Right ventricle myocardium inferior (tissue), 1 donor: ENCODE measurements at regions not wholly inside any gene's neighbourhood (a gene's known extent, or its start where the extent isn't known, plus 50 kb on each side); places are given as distances from the start of the nearest gene placed in this dataset.

ENCODE experiments used
- ATAC-seq: fragments of 200-7000 bp; cut with Tn5 transposase; one replicate; pipeline ENCODE4 v1.9.1; 2020; ENCODE audit warnings: mild to moderate bottlenecking, moderate library complexity
- DNase-seq: peaks from one replicate; pipeline ENCODE4 v3.0.0; 2021; ENCODE audit errors: missing footprints
- intact Hi-C: fragments of 100-400 bp; cut with DNase I; formaldehyde crosslinking; loops from one replicate; pipeline ENCODE4 v1.11.0; 2022
- donor health status: DM: no; HTN: yes; CAD: no; lungs with severe emphysema.

DNA sequence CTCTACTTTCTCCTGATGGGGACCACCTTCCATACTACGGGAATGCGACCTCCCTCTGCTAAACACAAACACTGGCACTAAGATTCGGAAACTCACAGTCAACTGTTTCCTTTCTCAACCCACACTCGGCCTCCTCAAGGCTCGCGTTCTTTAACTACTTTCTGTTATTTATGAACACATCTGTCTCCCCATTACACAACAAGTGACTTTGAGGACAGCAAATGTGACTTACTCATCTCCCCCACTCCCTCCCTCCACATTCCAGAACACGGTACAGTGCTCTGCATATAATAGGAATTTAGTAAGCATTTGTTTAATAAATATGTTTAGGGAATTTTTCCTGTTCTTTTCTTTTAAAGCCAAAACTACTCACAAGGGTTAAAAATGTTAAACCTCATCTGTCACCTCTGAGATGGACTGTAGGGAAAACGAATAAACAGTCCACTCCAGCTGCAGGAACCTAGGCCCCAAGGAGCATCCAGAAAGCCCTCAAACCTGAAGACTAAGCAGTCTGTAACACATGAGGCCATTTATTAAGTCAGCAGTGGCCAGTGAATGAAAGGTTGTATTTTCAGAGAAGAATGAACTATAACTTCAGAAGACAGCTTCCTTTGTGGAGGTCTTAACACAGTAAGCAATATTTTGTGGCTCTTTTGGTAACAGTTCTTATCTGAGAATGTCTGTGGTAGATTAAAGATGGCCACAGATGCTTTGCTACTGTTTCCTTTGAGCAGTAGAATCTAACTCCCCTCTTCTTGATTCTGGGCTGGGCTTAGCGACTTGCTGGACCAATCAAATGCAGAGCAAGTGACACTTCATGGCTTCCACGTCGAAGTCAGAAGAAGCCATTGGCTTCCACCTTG lies 209.6 kb upstream of the DTNBP1 start:
- no peak for DNase-seq
- no peak for ATAC-seq
- intact Hi-C loops: no loop called here

DNA sequence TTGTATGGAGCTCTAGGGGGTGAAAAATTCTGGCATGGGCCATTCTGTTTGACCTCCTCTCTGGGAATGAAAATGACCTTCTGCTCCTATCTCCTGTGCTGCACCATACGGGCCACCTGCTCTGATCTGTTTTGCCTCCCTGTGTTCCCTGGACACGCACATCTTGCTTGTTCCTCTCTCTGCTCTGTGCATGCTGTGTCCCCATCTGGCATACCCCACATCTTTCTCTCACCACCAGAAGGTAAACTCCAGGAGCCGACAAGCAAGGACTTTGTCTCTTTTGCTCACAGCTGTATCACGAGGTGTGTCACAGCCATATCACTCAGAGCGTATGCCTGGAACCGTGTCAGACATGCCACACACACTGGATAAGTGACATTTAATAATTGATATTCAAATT lies 208.4 kb upstream of the DTNBP1 start:
- intact Hi-C loops: no loop called here
- no peak for ATAC-seq
- DNase-seq: no peak

DNA sequence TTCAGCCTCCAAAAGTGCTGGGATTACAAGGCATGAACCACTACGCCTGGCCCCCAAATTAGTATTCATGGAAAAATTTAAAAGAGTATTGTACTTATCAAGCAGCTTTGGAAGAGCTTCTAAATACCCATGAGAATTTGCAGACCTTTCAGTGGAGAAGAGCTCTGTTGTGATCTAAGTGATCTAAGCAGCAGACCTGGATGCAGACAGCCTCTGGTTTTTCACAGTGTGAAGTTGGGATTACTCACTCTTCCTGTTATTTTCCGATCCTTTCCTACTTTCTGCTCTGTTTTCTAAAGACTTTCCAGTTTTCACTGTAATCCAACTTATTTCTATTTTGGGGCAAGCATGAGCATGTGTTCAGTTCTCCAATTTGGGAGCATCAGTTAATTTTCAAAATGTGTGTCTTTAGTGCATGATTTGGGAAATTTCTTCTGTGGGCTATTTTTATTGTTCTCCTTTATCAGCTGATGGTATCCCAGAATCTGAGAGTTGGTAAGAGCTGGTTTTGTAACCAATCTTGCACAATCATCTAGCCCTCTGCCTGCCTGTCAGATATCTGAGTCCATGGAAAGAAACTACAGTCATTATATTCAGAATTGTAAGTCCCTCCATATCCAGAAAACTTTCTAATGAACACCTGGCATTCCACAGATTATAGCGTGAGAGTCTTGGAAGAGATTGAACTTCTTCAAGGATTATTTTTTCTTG lies 207.7 kb upstream of the DTNBP1 start:
- DNase-seq (no peak), ATAC-seq (no peak)
- intact Hi-C loops: no loop called here

GRCh38 chr6:15864708-15865062 lies 201.9 kb upstream of the DTNBP1 start:
- intact Hi-C loops: no loop called here
- ATAC-seq (no peak), DNase-seq (no peak)

DNA sequence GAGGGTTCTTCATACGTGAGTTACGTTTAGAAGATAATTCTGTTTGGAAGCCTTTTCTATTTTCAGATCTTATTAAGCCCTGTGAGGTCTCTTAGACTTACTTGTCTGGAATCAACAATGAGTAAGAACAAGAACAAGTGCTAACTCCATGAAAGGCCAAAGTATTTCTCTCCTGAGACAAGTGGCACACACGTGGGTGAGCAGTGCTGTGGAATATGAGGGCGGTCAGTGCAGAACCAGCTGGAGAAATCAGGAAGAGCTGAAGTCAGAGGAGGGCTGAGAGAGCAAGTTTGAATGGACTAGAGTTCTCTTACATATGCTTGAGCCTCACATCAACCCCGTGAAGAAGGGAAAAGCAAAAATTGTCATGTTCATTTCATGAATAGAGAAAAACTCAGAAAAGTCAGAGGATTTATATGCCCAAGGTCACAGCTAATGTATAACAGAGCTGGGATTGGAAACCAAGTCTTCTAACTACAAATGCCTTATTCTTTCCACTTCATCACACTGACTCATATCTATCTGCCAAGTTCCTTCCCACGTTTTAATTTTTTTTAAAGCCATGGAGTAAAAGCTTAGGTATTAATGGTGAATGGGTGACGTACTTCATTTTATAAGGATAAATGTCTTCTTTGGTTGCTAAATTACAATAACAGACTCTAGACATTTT lies 201.3 kb upstream of the DTNBP1 start:
- DNase-seq (no peak), ATAC-seq (peak; percentile 23)
- intact Hi-C loops: no loop called here

DNA sequence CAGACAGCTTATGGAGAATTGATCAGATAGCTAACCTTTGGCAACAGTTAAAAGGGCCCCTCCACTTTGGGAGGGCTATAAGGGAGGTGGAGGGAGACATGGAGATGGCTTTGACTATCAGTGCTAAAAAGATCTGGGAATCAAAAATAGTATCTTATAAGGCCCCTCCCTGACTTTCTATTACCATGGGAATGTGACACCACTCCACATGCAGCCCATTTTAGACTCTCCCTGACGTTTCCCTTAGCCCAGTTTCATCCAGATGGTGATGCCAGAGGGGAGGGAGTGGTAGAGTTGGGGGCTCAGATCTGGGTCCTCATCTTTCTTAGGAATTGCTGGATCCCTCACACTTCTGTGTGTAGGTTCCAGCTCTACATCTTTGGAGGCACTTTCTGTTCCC lies 200.0 kb upstream of the DTNBP1 start:
- intact Hi-C loops: no loop called here
- no peak for ATAC-seq
- DNase-seq: no peak

DNA sequence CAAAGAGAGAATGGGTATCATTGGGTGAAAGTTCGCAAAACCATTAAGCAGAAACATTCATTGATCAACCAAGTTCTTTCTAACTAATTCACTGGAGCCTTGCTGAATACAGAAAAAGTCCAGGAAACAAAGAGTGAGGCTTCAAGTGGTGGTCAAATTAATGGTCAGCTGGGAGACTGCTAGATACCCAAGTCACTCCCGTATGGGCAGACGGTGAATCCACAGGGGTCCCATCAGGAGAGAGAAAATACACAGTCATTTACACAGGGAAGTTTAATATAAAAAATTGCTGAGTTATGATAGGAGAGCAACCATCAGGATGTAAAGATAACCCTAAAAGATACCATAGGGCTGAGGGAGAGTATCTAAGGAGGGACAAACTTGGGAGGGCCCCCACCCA lies 198.7 kb upstream of the DTNBP1 start:
- DNase-seq (no peak), ATAC-seq (no peak)
- intact Hi-C loops: no loop called here

- DNase-seq (no peak), ATAC-seq (no peak)
- intact Hi-C loops: no loop called here
These were observed 192.2 kb upstream of the DTNBP1 start for GRCh38 chr6:15854826-15855710.

GRCh38 chr6:15854378-15854777 lies 191.6 kb upstream of the DTNBP1 start:
- DNase-seq (no peak), ATAC-seq (no peak)
- intact Hi-C loops: no loop called here

GRCh38 chr6:15853259-15853658 lies 190.4 kb upstream of the DTNBP1 start:
- intact Hi-C loops: no loop called here
- ATAC-seq: no peak
- no peak for DNase-seq

GRCh38 chr6:15852289-15852688 lies 189.5 kb upstream of the DTNBP1 start:
- no peak for DNase-seq
- intact Hi-C loops: no loop called here
- no peak for ATAC-seq

- no peak for DNase-seq
- intact Hi-C loops: no loop called here
- ATAC-seq: no peak
These were observed 186.6 kb upstream of the DTNBP1 start for GRCh38 chr6:15849395-15849794.

- intact Hi-C loops: no loop called here
- ATAC-seq (no peak), DNase-seq (no peak)
These were observed 182.7 kb upstream of the DTNBP1 start for GRCh38 chr6:15845492-15845891.

DNA sequence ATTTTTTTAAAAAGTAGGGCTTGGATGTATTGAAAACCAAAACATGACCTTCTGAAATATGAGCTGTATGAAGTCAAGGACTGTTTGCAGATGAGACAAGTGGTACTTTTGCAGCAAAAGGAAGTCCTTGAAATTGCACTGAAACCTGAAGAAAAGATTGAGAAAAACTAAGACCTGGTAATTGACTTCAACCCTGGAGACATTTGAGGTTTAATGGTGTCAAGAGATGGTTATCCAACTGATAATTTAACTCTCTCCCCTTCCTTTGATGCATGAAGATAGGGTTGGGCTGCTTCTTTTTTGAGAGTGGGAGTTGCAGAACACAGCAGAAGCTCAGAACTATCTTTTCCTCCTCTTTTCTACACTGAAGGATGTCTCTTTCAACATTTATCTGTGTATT lies 180.9 kb upstream of the DTNBP1 start:
- ATAC-seq (no peak), DNase-seq (no peak)
- intact Hi-C loops: no loop called here

GRCh38 chr6:15843226-15843625 lies 180.4 kb upstream of the DTNBP1 start:
- DNase-seq: no peak
- no peak for ATAC-seq
- intact Hi-C loops: no loop called here

DNA sequence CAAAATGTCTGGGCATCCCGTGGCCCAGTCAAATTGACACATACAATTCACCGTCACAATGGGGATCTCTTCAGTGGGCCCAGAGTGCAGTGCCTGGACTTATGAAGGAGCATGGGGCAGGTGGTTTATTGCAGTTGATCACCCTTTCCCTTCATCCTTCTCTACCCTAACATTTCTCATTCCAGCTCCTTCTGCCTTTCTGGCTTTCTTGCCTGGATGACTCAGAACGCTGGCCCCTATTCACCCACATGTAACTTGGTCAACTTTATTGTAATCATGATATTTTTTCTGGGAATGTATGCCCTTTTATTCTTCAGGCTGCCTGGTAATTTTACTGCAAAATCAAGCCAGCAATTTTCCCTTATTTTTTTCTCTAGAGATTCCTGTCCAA lies 179.9 kb upstream of the DTNBP1 start:
- DNase-seq: no peak
- peak; percentile 68 for ATAC-seq
- intact Hi-C loops: no loop called here

DNA sequence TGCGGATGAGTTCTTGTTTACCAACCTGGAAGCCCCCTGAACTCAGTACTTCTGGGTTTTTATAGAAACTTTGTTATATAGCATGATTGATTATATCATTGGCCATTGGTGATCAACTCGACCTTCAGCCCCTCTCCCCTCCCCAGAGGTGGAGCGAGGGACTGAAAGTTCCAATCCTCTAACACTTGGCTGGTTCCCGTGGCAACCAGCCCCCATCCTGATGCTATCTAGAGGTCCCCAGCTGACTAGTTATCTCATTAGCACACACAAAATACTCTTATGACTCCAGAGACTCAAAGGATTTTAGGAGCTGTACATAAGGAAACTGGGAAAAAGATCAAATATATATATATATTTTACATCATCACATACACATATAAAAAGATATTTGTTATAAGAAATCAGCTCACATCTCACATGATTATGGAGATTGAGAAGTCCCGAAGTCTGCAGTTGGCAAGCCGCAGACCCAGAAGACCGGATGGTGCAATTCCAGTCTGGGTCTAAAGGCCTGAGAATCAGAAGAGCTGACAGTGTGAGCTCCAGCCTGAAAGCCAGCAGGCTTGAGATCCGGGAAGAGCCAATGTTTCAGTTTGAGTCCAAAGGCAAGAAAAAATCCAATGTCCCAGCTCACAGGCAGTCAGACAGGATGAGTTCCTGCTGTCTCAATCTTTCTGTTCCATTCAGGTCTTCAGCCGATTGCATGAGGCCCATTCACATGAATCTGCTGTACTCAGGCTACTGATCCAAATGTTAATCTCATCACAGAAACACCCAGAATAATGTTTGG lies 179.3 kb upstream of the DTNBP1 start:
- ATAC-seq (peak; percentile 95), DNase-seq (no peak)
- intact Hi-C loops: no loop called here

DNA sequence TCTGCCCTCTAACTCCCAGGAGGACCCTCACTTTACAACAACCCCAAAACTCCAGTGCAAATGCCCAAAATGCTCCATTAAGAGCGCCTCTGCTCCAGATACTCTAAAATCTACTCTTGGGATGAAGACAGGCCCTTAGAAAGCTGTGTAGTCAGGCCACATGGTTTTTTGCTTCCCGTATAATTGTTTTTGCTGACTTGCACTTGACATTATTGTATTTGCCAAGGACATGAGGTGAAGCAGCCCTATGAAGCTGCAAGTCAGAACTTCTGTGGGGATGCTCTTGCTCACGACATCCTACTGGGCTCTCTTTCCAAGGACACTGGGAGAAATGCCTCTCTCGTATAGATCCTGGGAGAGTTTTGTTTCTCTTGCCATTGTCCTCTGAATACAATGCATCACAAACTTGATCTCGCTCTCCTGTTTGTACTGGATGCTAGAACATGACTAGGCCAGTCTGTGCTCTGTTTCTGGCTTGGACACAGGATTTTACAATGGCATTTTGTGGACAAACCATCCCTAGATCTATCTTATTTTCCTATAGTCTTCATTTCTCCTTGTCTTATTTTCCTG lies 177.2 kb upstream of the DTNBP1 start:
- ATAC-seq (no peak), DNase-seq (no peak)
- intact Hi-C loops: no loop called here
